Uterus (tissue), 2 donors: ENCODE measurements at regions not wholly inside any gene's neighbourhood (a gene's known extent, or its start where the extent isn't known, plus 50 kb on each side); places are given as distances from the start of the nearest gene placed in this dataset.

Experiments used
- CTCF ChIP-seq, 4 experiments: fragments of 200-600 bp in 2 of 4; fragments of 450-650 bp in 2 of 4; sonication (generic) in 2 of 4; IDR thresholded peaks; one replicate each; pipeline ENCODE4 v1.5.1; 2016 to 2019; ENCODE audit warnings: antibody characterized with exemption in 4 of 4, mild to moderate bottlenecking in 2 of 4, moderate library complexity in 1 of 4
- POLR2A ChIP-seq, 2 donors: fragments of 450-650 bp; IDR thresholded peaks; one replicate each; pipeline ENCODE4 v1.6.1; 2016; ENCODE audit warnings: antibody characterized with exemption in 2 of 2, mild to moderate bottlenecking in 1 of 2, moderate library complexity in 1 of 2

GRCh38 chr5:34495178-34495577 is 160.9 kb upstream of the RAI14 start:
- TF ChIP-seq POLR2A (IDR thresholded peaks at IDR 0.05) (no peak), CTCF (IDR thresholded peaks at IDR 0.05) (no peak)
